T-helper 2 cell treated with Interferon-gamma antibody and Interleukin-4, amounts not matched to agents 5 μg/mL and 100 μg/mL, for 36 hours (primary cell): ENCODE measurements at regions not wholly inside any gene's neighbourhood (a gene's known extent, or its start where the extent isn't known, plus 50 kb on each side); places are given as distances from the start of the nearest gene placed in this dataset.
"Not testable (repeated sequence)": the region's sequence is repeated elsewhere in the genome, so short reads cannot be mapped to it uniquely, and the experiment has no call there.

Source experiments
- DNase-seq: peaks from one replicate; pipeline ENCODE4 v3.0.0; 2021; ENCODE audit warnings: low spot score
- H3K27ac Mint-ChIP-seq: one replicate; pipeline ENCODE4 v1.8.0; 2021; ENCODE audit warnings: mild to moderate bottlenecking, mixed read lengths
- H3K27me3 Mint-ChIP-seq: one replicate; pipeline ENCODE4 v1.8.0; 2021; ENCODE audit warnings: low read depth, mixed read lengths
- H3K36me3 Mint-ChIP-seq: one replicate; pipeline ENCODE4 v1.8.0; 2021; ENCODE audit warnings: low read depth, mixed read lengths
- H3K4me1 Mint-ChIP-seq: one replicate; pipeline ENCODE4 v1.8.0; 2021; ENCODE audit warnings: low read depth, mixed read lengths
- H3K4me3 Mint-ChIP-seq: one replicate; pipeline ENCODE4 v1.8.0; 2022; ENCODE audit warnings: mild to moderate bottlenecking, moderate library complexity, mixed read lengths
- H3K9me3 Mint-ChIP-seq: one replicate; pipeline ENCODE4 v1.8.0; 2021; ENCODE audit warnings: mixed read lengths

DNA sequence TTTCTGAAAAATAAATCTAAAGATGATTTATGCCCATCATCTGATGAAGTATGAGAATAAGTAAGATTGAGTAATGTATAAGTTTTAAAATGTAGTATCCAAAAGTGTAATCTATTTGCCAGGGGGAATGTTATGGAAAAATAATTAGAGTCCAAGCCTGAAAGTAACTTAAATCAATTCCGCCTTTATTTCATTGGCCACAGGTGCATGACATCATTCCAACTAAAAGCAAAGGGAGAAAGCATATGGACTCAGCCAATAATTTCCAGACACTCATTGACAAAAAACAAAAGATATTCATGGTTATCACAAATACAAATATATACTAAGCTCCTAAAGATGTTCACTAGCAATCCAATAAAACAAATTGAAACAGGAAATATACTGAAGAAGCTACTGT is 752.6 kb upstream of the TMEFF2 start:
- Mint-ChIP-seq H3K4me3 (no peak overlapping the region), H3K27ac (no peak overlapping the region), H3K9me3 (no peaks in the 10 kb centered on the region), H3K4me1 (no peaks in the 10 kb centered on the region), H3K27me3 (no peaks in the 10 kb centered on the region), H3K36me3 (no peaks in the 10 kb centered on the region)
- no peak for DNase-seq

DNA sequence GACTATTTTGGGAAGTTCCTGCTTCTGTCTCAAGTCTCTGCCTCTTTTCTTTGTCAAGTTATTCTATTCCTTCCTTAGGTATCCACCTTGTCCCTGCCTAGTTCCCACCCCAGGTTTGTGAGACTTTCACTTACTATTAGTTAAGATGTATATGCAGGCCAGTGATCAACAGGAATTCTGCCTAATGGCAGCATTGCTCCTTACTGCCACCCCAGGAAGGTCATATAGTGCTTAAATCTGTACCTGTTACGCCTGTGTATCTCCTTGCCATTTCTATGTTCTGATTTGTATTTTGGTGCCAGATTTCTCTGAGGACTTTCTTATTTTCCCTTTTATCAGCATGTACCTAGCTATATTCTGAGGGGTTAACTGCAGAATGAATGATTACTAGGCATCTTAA is 746.0 kb upstream of the TMEFF2 start:
- H3K4me3 Mint-ChIP-seq: no peak overlapping the region
- no peak overlapping the region for H3K27ac Mint-ChIP-seq
- H3K9me3 Mint-ChIP-seq: no peaks in the 10 kb centered on the region
- no peak for DNase-seq
- no peaks in the 10 kb centered on the region for H3K27me3 Mint-ChIP-seq
- no peaks in the 10 kb centered on the region for H3K4me1 Mint-ChIP-seq
- H3K36me3 Mint-ChIP-seq: no peaks in the 10 kb centered on the region

GRCh38 chr2:192932376-192932775 is 737.6 kb upstream of the TMEFF2 start:
- no peaks in the 10 kb centered on the region for H3K4me1 Mint-ChIP-seq
- no peaks in the 10 kb centered on the region for H3K36me3 Mint-ChIP-seq
- no peaks in the 10 kb centered on the region for H3K27me3 Mint-ChIP-seq
- H3K27ac Mint-ChIP-seq: no peak overlapping the region
- no peaks in the 10 kb centered on the region for H3K9me3 Mint-ChIP-seq
- no peak for DNase-seq
- H3K4me3 Mint-ChIP-seq: no peak overlapping the region

DNA sequence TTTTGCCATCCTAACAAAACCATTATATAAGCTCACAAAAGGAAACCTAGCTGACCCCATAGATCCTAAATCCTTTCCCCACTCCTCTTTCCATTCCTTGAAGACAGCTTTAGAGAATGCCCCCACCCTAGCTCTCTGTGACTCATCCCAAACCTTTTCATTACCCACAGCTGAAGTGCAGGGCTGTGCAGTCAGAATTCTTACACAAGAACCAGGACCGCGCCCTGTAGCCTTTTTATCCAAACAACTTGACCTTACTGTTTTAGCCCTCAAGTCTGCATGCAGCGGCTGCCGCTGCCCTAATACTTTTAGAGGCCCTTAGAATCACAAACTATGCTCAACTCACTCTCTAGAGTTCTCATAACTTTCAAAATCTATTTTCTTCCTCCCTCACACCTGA is 726.9 kb upstream of the TMEFF2 start:
- not testable (repeated sequence) for H3K4me1 Mint-ChIP-seq, H3K27me3 Mint-ChIP-seq, H3K4me3 Mint-ChIP-seq, H3K36me3 Mint-ChIP-seq, DNase-seq, H3K9me3 Mint-ChIP-seq, H3K27ac Mint-ChIP-seq

GRCh38 chr2:192901446-192901845 is 706.7 kb upstream of the TMEFF2 start:
- H3K36me3 Mint-ChIP-seq: no peaks in the 10 kb centered on the region
- no peak for DNase-seq
- H3K4me1 Mint-ChIP-seq: no peaks in the 10 kb centered on the region
- no peak overlapping the region for H3K4me3 Mint-ChIP-seq
- H3K27me3 Mint-ChIP-seq: no peaks in the 10 kb centered on the region
- no peak overlapping the region for H3K27ac Mint-ChIP-seq
- H3K9me3 Mint-ChIP-seq: no peaks in the 10 kb centered on the region

GRCh38 chr2:192899466-192899865 is 704.7 kb upstream of the TMEFF2 start:
- H3K4me3 Mint-ChIP-seq: no peak overlapping the region
- no peak for DNase-seq

DNA sequence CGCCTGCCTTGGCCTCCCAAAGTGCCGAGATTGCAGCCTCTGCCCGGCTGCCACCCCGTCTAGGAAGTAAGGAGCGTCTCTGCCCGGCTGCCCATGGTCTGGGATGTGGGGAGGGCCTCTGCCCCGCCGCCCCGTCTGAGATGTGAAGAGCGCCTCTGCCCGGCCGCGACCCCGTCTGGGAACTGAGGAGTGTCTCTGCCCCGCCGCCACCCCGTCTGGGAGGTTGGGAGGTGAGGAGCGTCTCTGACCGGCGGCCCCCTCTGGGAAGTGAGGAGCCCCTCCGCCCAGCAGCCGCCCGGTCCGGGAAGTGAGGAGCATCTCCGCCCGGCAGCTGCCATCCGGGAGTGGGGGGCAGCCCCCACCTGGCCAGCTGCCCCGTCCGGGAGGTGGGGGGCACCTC is 699.2 kb upstream of the TMEFF2 start:
- DNase-seq, H3K9me3 Mint-ChIP-seq, H3K27ac Mint-ChIP-seq, H3K4me1 Mint-ChIP-seq, H3K4me3 Mint-ChIP-seq, H3K27me3 Mint-ChIP-seq, H3K36me3 Mint-ChIP-seq: not testable (repeated sequence)

More at GRCh38 chr2:192899466-192899865, 704.7 kb upstream of the TMEFF2 start:
- Mint-ChIP-seq H3K27ac (no peak overlapping the region), H3K4me1 (no peaks in the 10 kb centered on the region), H3K36me3 (no peaks in the 10 kb centered on the region), H3K27me3 (no peaks in the 10 kb centered on the region), H3K9me3 (no peaks in the 10 kb centered on the region)

DNA sequence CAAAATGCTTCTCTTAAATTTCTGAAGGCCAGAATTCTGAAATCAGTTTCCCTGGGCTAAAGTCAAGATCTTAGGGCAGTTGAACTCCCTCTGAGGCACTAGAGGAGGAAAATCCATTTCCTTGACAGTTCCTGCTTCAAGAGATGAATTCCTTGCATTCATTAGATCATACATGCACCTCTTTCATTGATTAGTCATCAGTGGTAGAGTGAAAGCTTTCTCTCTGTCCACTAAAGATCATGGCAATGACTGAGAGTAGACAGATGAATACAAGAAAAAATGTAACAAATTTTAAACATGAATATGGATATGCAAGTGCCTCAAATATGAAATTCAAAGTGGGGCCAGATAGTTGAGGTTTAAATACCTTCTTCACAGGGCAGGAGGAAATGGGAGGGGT is 693.4 kb upstream of the TMEFF2 start:
- Mint-ChIP-seq H3K27ac (no peak overlapping the region), H3K9me3 (no peaks in the 10 kb centered on the region), H3K4me1 (no peaks in the 10 kb centered on the region), H3K27me3 (no peaks in the 10 kb centered on the region), H3K36me3 (no peaks in the 10 kb centered on the region), H3K4me3 (no peak overlapping the region)
- no peak for DNase-seq

- Mint-ChIP-seq H3K27ac (no peak overlapping the region), H3K36me3 (no peaks in the 10 kb centered on the region), H3K4me3 (no peak overlapping the region), H3K27me3 (no peaks in the 10 kb centered on the region), H3K9me3 (no peaks in the 10 kb centered on the region), H3K4me1 (no peaks in the 10 kb centered on the region)
- DNase-seq: no peak
These were observed 692.6 kb upstream of the TMEFF2 start for GRCh38 chr2:192887337-192887736.

DNA sequence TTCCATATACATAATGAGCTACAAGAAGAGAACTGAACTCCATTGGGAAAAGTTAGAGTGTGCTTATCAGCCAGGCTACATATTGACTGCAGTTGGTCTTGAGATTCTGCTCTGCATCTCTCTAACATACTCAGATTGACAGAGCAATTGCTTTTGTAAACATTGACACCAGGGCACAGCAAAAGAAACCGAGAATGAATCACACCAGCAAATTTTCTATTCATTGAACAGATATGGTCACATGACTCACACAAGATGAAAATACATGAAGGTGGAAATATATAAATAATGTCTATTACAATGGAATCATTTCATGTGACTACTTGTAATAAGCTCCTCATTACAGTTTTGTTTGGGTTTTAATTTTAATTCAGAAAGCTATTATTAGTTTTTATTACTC is 691.9 kb upstream of the TMEFF2 start:
- no peak overlapping the region for H3K27ac Mint-ChIP-seq
- no peaks in the 10 kb centered on the region for H3K36me3 Mint-ChIP-seq
- no peak overlapping the region for H3K4me3 Mint-ChIP-seq
- H3K9me3 Mint-ChIP-seq: no peaks in the 10 kb centered on the region
- no peaks in the 10 kb centered on the region for H3K27me3 Mint-ChIP-seq
- DNase-seq: no peak
- no peaks in the 10 kb centered on the region for H3K4me1 Mint-ChIP-seq

DNA sequence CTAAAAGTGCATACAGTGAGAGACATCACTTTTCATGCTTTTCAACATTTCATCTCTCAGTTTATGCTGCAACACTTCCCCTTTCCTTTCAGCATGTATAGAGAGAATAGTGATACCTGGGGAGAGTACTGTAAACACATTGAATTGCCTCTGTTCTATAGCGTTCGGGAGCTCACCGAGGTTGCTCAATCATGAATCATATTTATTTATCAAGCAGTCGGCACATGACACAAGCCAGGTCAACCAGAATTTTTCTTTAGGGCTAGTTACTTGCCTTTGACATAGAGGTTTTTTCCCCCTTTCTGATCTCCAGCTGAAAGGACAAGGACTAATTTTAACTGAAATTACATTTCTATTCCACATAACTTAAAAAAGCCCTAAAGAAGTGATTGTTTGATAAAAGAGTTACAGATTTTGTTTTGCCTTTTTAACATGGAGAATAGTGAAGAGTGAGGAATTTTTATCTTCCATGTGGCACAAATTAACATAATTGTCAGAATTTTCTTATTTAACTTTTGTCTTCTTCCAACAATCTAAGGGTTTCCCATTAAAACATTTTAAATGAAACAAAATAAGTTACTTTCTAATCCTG is 690.9 kb upstream of the TMEFF2 start:
- no peak for DNase-seq
- Mint-ChIP-seq H3K4me1 (no peaks in the 10 kb centered on the region), H3K27ac (no peak overlapping the region), H3K4me3 (no peak overlapping the region), H3K27me3 (no peaks in the 10 kb centered on the region), H3K36me3 (no peaks in the 10 kb centered on the region), H3K9me3 (no peaks in the 10 kb centered on the region)

GRCh38 chr2:192877159-192877558 is 682.4 kb upstream of the TMEFF2 start:
- Mint-ChIP-seq H3K36me3 (no peaks in the 10 kb centered on the region), H3K27me3 (no peaks in the 10 kb centered on the region), H3K27ac (no peak overlapping the region), H3K4me1 (no peaks in the 10 kb centered on the region), H3K4me3 (no peak overlapping the region), H3K9me3 (no peaks in the 10 kb centered on the region)
- DNase-seq: no peak

GRCh38 chr2:192876698-192877097 is 682.0 kb upstream of the TMEFF2 start:
- H3K27me3 Mint-ChIP-seq: no peaks in the 10 kb centered on the region
- DNase-seq: no peak
- H3K9me3 Mint-ChIP-seq: no peaks in the 10 kb centered on the region
- H3K36me3 Mint-ChIP-seq: no peaks in the 10 kb centered on the region
- H3K4me1 Mint-ChIP-seq: no peaks in the 10 kb centered on the region
- no peak overlapping the region for H3K4me3 Mint-ChIP-seq
- H3K27ac Mint-ChIP-seq: no peak overlapping the region

- no peaks in the 10 kb centered on the region for H3K36me3 Mint-ChIP-seq
- H3K27ac Mint-ChIP-seq: no peak overlapping the region
- no peak overlapping the region for H3K4me3 Mint-ChIP-seq
- no peaks in the 10 kb centered on the region for H3K27me3 Mint-ChIP-seq
- H3K9me3 Mint-ChIP-seq: no peaks in the 10 kb centered on the region
- H3K4me1 Mint-ChIP-seq: no peaks in the 10 kb centered on the region
- DNase-seq: no peak
These were observed 660.0 kb upstream of the TMEFF2 start for GRCh38 chr2:192854706-192855105.

DNA sequence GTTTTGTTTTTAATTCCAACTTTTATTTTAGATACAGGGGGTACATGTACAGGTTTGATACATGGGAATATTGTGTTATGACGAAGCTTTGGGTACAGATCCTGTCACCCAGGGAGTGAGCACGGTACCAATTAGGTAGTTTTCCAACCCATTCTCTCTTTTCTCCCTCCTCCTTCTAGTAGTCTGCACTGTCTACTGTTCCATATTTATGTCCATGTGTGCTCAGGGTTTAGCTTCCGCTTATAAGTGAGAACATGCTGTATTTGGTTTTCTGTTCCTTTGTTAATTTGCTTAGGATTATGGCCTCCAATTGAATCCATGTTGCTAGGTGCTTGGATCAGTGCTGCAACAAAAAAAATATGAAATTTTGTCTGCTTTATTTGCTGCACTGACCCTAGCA is 659.3 kb upstream of the TMEFF2 start:
- Mint-ChIP-seq H3K9me3 (no peaks in the 10 kb centered on the region), H3K27ac (no peak overlapping the region), H3K4me3 (no peak overlapping the region), H3K4me1 (no peaks in the 10 kb centered on the region), H3K36me3 (no peaks in the 10 kb centered on the region), H3K27me3 (no peaks in the 10 kb centered on the region)
- no peak for DNase-seq
